ENCODE measurements at regions not wholly inside any gene's neighbourhood (a gene's known extent, or its start where the extent isn't known, plus 50 kb on each side); places are given as distances from the start of the nearest gene placed in this dataset.
"Not testable (repeated sequence)": the region's sequence is repeated elsewhere in the genome, so short reads cannot be mapped to it uniquely, and the experiment has no call there.

GRCh38 chr9:62905722-62906121 is 1715.9 kb downstream of the SPATA31A7 start:
- TF ChIP-seq, protein P1, sequence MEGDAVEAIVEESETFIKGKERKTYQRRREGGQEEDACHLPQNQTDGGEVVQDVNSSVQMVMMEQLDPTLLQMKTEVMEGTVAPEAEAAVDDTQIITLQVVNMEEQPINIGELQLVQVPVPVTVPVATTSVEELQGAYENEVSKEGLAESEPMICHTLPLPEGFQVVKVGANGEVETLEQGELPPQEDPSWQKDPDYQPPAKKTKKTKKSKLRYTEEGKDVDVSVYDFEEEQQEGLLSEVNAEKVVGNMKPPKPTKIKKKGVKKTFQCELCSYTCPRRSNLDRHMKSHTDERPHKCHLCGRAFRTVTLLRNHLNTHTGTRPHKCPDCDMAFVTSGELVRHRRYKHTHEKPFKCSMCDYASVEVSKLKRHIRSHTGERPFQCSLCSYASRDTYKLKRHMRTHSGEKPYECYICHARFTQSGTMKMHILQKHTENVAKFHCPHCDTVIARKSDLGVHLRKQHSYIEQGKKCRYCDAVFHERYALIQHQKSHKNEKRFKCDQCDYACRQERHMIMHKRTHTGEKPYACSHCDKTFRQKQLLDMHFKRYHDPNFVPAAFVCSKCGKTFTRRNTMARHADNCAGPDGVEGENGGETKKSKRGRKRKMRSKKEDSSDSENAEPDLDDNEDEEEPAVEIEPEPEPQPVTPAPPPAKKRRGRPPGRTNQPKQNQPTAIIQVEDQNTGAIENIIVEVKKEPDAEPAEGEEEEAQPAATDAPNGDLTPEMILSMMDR (IDR thresholded peaks at IDR 0.05), result not testable (repeated sequence)
- TF ChIP-seq POLR2A (IDR thresholded peaks at IDR 0.05), result not testable (repeated sequence)
